Body of pancreas (tissue), 4 donors: ENCODE measurements at regions not wholly inside any gene's neighbourhood (a gene's known extent, or its start where the extent isn't known, plus 50 kb on each side); places are given as distances from the start of the nearest gene placed in this dataset.

Experiments used
- ATAC-seq: fragments of 150-250 bp; one replicate; pipeline ENCODE4 v1.9.1; 2016
- DNase-seq, 4 donors: peaks; one replicate each; pipeline ENCODE4 v3.0.0-alpha.2; 2019
- H3K27ac ChIP-seq, 4 donors: fragments of 200-600 bp; sonication (generic); 1 replicate in 3 of 4; 2 replicates in 1 of 4; pipeline versions ENCODE4 v1.5.1 to v1.6.1; 2016 to 2019; ENCODE audit warnings: mild to moderate bottlenecking in 1 of 4, mixed read lengths in 1 of 4, moderate library complexity in 1 of 4
- H3K27me3 ChIP-seq, 2 donors: fragments of 200-600 bp; sonication (generic); one replicate each; pipeline ENCODE4 v1.6.0; 2016; ENCODE audit warnings: mild to moderate bottlenecking in 1 of 2
- H3K36me3 ChIP-seq, 2 donors: fragments of 200-600 bp; sonication (generic); replicated peaks in 1 of 2; 2 replicates each; pipeline ENCODE4 v1.5.1; 2016; ENCODE audit warnings: low read depth in 2 of 2; ENCODE audit not compliant: insufficient read depth in 1 of 2
- H3K4me1 ChIP-seq: fragments of 200-600 bp; sonication (generic); one replicate; pipeline ENCODE4 v1.6.0; 2016
- H3K4me3 ChIP-seq, 2 donors: fragments of 200-600 bp; sonication (generic); 1 replicate in 1 of 2; 2 replicates in 1 of 2; pipeline ENCODE4 v1.5.1; 2016 to 2019
- H3K9me3 ChIP-seq, 3 donors: fragments of 200-600 bp; sonication (generic); 1 replicate in 2 of 3; 2 replicates in 1 of 3; pipeline ENCODE4 v1.5.1; 2016
- POLR2A ChIP-seq, 3 donors: fragments of 450-650 bp; IDR thresholded peaks; one replicate each; pipeline ENCODE4 v1.6.1; 2016; ENCODE audit warnings: antibody characterized with exemption in 3 of 3, mild to moderate bottlenecking in 2 of 3
- WGBS, 2 donors: methylation state at CpG; one replicate each; pipeline ENCODE4 v1.1.5; 2017; 5-methylcytosine and 5-hydroxymethylcytosine counted together
- intact Hi-C: fragments of 100-400 bp; cut with DNase I; formaldehyde crosslinking; loops from one replicate; pipeline ENCODE4 v1.15.1; 2023
- TF ChIP-seq, protein P1 (sequence below), 7 experiments: fragments of 450-650 bp in 4 of 7; fragments of 200-600 bp in 3 of 7; sonication (generic) in 3 of 7; IDR thresholded peaks; one replicate each; pipeline ENCODE4 v1.5.1; 2016 to 2019; ENCODE audit warnings: antibody characterized with exemption in 7 of 7

DNA sequence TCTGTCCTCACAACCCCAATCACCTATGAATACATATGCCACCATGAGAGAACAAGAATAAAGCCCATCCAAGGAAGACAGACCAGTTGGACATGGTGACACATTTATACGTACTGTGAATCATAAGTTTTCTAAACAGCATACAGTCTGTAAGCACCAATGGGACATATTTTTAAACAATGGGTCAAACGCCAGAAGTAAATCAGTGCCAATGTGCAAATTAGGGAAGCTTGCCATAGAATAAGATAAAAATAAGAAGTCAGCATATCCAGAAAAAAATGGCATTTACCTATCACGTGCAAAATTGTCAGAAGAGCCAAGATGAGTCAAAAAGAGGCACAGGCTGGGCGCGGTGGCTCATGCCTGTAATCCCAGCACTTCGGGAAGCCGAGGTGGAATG lies 910.4 kb downstream of the SORCS1 start:
- no peaks in the 10 kb centered on the region for H3K4me1 ChIP-seq
- no peak for ATAC-seq
- intact Hi-C loops = no loop called here
- no peaks in the 10 kb centered on the region for H3K36me3 ChIP-seq
- H3K27ac ChIP-seq = no peak overlapping the region
- H3K27me3 ChIP-seq = no peaks in the 10 kb centered on the region
- WGBS, 2 donors = 46 to 62% methylated on average over 6 to 7 of the region's 7 CpGs
- no peaks in the 10 kb centered on the region for H3K9me3 ChIP-seq
- H3K4me3 ChIP-seq = no peak overlapping the region
- DNase-seq = no peak
- no peak for TF ChIP-seq POLR2A (IDR thresholded peaks at IDR 0.05)
- TF ChIP-seq, protein P1, sequence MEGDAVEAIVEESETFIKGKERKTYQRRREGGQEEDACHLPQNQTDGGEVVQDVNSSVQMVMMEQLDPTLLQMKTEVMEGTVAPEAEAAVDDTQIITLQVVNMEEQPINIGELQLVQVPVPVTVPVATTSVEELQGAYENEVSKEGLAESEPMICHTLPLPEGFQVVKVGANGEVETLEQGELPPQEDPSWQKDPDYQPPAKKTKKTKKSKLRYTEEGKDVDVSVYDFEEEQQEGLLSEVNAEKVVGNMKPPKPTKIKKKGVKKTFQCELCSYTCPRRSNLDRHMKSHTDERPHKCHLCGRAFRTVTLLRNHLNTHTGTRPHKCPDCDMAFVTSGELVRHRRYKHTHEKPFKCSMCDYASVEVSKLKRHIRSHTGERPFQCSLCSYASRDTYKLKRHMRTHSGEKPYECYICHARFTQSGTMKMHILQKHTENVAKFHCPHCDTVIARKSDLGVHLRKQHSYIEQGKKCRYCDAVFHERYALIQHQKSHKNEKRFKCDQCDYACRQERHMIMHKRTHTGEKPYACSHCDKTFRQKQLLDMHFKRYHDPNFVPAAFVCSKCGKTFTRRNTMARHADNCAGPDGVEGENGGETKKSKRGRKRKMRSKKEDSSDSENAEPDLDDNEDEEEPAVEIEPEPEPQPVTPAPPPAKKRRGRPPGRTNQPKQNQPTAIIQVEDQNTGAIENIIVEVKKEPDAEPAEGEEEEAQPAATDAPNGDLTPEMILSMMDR (IDR thresholded peaks at IDR 0.05) = no peak

DNA sequence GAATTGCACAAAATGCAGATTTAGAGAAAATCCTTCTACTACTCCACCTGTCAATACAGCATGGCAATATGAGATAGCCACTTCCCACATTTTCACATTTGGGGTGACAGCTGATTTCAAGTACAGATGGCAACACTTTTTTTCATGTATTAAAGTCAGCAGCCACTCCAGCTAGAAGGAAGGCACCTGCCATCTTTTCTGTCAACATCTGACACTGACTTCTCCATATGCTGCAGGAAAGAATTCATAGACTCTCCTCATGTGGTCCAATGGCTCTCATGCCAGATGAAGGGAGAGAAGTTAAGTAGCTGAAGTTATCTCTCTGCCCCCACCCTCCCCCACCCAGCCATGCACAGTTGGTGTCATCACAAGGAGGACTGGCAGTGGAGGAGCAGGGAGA lies 912.0 kb downstream of the SORCS1 start:
- no peaks in the 10 kb centered on the region for H3K9me3 ChIP-seq
- no peak for TF ChIP-seq POLR2A (IDR thresholded peaks at IDR 0.05)
- TF ChIP-seq, protein P1 (IDR thresholded peaks at IDR 0.05) = no peak
- ATAC-seq (no peak), DNase-seq (no peak)
- no peak overlapping the region for H3K4me3 ChIP-seq
- intact Hi-C loops = no loop called here
- H3K27ac ChIP-seq = no peak overlapping the region
- no peaks in the 10 kb centered on the region for H3K36me3 ChIP-seq
- H3K4me1 ChIP-seq = no peaks in the 10 kb centered on the region
- H3K27me3 ChIP-seq = no peaks in the 10 kb centered on the region

DNA sequence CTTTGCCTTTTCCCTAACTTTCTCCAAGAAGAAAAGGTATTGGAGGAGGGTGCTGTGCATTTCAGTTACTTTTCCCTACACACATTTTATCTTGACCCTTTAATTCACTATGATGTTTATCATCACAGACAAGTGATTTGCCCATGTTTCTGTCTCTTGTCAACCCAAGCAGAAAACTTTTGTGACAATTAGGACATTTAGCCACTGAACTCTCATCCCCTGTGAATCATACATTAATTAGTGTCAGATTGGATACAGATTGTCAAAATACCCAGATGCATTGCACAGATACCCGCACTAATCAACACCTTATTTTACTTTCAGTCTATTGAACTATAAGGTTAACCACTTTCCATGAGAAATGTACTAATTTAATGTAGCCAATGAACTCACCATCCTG lies 912.9 kb downstream of the SORCS1 start:
- ATAC-seq (no peak), DNase-seq (no peak)
- Histone ChIP-seq H3K9me3 (no peaks in the 10 kb centered on the region), H3K27ac (no peak overlapping the region), H3K4me1 (no peaks in the 10 kb centered on the region), H3K4me3 (no peak overlapping the region), H3K36me3 (no peaks in the 10 kb centered on the region), H3K27me3 (no peaks in the 10 kb centered on the region)
- intact Hi-C loops = no loop called here
- no peak for TF ChIP-seq POLR2A (IDR thresholded peaks at IDR 0.05)
- TF ChIP-seq, protein P1 (IDR thresholded peaks at IDR 0.05) = no peak
- 65 to 82% methylated on average over 1 of the region's 1 CpG for WGBS, 2 donors

DNA sequence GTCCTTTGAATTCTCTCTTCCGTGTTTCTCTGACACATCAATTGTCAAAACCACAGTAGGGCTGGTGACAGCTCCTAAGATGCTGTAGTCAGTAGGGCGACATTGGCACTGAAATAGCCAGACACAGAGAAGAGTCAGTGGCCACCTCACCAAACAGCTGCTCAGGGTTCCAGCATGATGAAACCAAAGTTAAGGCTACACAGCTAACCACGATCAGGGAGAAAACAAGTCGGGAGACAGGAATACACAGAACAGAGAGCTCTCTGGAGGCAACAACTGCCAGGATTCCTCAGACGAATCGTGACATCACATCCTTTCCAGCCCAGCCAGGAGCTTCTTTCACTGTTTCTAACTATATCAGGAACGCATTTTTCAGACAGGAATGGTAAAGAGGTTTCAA lies 922.2 kb downstream of the SORCS1 start:
- intact Hi-C loops = no loop called here
- H3K36me3 ChIP-seq = no peaks in the 10 kb centered on the region
- no peak overlapping the region for H3K4me3 ChIP-seq
- ATAC-seq (no peak), DNase-seq (peak in 1 of 4 donors; percentile 2)
- H3K9me3 ChIP-seq = no peaks in the 10 kb centered on the region
- no peaks in the 10 kb centered on the region for H3K27me3 ChIP-seq
- no peak overlapping the region for H3K27ac ChIP-seq
- WGBS, 2 donors = 47 to 48% methylated on average over 7 of the region's 7 CpGs
- no peaks in the 10 kb centered on the region for H3K4me1 ChIP-seq
- no peak for TF ChIP-seq POLR2A (IDR thresholded peaks at IDR 0.05)
- TF ChIP-seq, protein P1 (IDR thresholded peaks at IDR 0.05) = no peak

DNA sequence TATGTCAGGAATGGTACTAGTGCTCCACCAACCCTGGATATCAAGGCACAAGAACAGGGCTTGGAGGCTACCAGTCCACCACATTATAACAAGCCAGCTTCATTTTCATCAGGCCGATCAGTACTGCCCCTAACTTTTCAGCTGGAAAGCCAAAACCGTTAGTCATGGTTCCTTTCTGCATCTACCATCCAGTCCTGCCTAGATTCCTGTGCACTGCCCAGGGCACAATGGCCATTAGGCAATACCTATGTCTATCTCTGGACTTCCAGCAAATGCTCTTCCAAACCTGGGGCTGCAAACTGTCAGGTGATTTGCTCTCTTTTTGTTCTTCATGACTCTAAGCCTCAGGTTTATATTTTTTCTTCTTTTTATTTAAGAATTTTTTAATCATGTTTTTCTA lies 937.7 kb downstream of the SORCS1 start:
- WGBS, 2 donors = 38 to 39% methylated on average over 2 of the region's 2 CpGs
- Histone ChIP-seq H3K27me3 (no peaks in the 10 kb centered on the region), H3K36me3 (no peaks in the 10 kb centered on the region), H3K27ac (no peak overlapping the region), H3K4me3 (no peak overlapping the region), H3K4me1 (no peaks in the 10 kb centered on the region), H3K9me3 (no peaks in the 10 kb centered on the region)
- TF ChIP-seq, protein P1 (IDR thresholded peaks at IDR 0.05) = no peak
- no peak for TF ChIP-seq POLR2A (IDR thresholded peaks at IDR 0.05)
- intact Hi-C loops = no loop called here
- ATAC-seq = no peak
- no peak for DNase-seq
